SK-N-SH (cell line): ENCODE measurements at regions not wholly inside any gene's neighbourhood (a gene's known extent, or its start where the extent isn't known, plus 50 kb on each side); places are given as distances from the start of the nearest gene placed in this dataset.

ENCODE experiments used
- RFX5 ChIP-seq: IDR thresholded peaks from 2 replicates; pipeline ENCODE4 v1.6.1; 2012; ENCODE audit warnings: mild to moderate bottlenecking, improper control_type of control experiment, low read length
- TF ChIP-seq, protein P1 (sequence below): fragments of 200-600 bp; sonication (generic); IDR thresholded peaks from 2 replicates; pipeline ENCODE4 v1.6.1; 2017; ENCODE audit warnings: antibody characterized with exemption, mild to moderate bottlenecking, moderate library complexity
- TF ChIP-seq, protein P2 (sequence below): IDR thresholded peaks from 2 replicates; pipeline ENCODE4 v1.4.0; 2012; ENCODE audit warnings: low read depth

DNA sequence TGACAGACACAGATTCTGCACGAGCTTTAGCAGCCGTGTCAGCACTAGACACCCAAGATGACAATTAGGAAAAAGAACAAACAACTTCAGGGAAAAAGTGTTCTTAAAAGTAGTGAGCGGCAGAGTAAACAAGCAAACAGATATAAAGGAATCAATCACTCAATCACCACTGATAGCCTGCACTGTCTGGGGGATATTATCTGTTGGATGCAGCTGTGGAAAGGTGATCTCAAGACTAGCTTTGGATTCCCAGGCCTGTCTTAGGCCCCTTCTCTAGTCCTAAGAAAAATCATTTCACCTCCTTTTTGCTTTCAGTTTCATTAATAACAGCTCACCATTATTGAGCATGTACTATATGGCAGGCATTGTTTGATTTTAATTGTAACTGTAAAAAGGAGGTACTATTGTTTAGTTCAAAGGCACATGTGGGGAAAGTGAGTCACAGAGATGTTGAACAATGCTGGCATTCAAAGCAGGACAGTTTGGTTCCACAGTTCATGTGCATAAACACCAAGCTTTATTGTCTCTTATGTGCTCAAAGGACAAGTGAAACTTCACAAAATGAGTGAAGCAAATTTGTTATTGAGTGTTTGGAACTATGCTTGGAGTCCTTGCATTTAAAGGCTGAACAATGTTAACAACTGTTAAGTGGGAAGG, 147.3 kb upstream of the TCF4 start:
- TF ChIP-seq, protein P1, sequence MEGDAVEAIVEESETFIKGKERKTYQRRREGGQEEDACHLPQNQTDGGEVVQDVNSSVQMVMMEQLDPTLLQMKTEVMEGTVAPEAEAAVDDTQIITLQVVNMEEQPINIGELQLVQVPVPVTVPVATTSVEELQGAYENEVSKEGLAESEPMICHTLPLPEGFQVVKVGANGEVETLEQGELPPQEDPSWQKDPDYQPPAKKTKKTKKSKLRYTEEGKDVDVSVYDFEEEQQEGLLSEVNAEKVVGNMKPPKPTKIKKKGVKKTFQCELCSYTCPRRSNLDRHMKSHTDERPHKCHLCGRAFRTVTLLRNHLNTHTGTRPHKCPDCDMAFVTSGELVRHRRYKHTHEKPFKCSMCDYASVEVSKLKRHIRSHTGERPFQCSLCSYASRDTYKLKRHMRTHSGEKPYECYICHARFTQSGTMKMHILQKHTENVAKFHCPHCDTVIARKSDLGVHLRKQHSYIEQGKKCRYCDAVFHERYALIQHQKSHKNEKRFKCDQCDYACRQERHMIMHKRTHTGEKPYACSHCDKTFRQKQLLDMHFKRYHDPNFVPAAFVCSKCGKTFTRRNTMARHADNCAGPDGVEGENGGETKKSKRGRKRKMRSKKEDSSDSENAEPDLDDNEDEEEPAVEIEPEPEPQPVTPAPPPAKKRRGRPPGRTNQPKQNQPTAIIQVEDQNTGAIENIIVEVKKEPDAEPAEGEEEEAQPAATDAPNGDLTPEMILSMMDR = no peak
- TF ChIP-seq, protein P2, sequence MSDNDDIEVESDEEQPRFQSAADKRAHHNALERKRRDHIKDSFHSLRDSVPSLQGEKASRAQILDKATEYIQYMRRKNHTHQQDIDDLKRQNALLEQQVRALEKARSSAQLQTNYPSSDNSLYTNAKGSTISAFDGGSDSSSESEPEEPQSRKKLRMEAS = no peak
- TF ChIP-seq RFX5 = no peak
